ENCODE measurements at regions not wholly inside any gene's neighbourhood (a gene's known extent, or its start where the extent isn't known, plus 50 kb on each side); places are given as distances from the start of the nearest gene placed in this dataset.
A peak's percentile ranks its signal among the peaks of the same experiment; 100 is the strongest.

DNA sequence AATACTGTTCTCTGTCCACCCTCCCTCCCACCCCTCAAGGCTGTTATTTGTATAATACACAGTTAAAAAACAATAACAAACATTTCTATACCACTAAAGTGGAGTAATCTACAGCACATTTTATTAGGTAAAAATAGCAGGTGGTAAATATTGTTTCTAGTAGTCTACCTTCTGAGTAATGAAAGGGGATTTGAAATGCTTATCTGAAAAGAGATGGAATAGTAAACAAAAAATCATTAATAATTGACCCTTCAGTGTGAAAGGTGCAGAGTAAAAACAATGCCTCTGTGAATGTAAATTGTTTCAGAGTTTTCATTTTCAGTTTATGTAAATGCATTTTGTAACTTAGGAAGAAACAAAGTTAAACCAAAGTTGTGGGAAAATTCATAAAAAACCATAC lies 321.2 kb downstream of the SLC16A7 start:
- Mint-ChIP-seq H3K27ac (ENCODE audit: low read depth, unreplicated experiment) (no peak overlapping the region), H3K4me1 (ENCODE audit: insufficient read depth, unreplicated experiment) (no peaks in the 10 kb centered on the region), H3K27me3 (ENCODE audit: insufficient read depth, unreplicated experiment) (no peaks in the 10 kb centered on the region), H3K9me3 (ENCODE audit: unreplicated experiment) (peaks cover 5% of the 10 kb centered on the region), H3K4me3 (ENCODE audit: unreplicated experiment) (no peak overlapping the region), H3K36me3 (ENCODE audit: insufficient read depth, unreplicated experiment) (no peaks in the 10 kb centered on the region)
- ChIA-PET CTCF (interaction anchor here (0.6 kb wide), 1 partner anchor 648 kb away, joined by 3 read pairs; no protein-coding TSS in a partner anchor), POLR2A (interaction anchor here (2.1 kb wide), 1 partner anchor 12 kb away, joined by 12 read pairs; no protein-coding TSS in a partner anchor)
- no TSS peak for BruUV-seq (replicated peaks)
- DNase-seq (ENCODE audit: unreplicated experiment) = no peak
- TF ChIP-seq, protein P1, sequence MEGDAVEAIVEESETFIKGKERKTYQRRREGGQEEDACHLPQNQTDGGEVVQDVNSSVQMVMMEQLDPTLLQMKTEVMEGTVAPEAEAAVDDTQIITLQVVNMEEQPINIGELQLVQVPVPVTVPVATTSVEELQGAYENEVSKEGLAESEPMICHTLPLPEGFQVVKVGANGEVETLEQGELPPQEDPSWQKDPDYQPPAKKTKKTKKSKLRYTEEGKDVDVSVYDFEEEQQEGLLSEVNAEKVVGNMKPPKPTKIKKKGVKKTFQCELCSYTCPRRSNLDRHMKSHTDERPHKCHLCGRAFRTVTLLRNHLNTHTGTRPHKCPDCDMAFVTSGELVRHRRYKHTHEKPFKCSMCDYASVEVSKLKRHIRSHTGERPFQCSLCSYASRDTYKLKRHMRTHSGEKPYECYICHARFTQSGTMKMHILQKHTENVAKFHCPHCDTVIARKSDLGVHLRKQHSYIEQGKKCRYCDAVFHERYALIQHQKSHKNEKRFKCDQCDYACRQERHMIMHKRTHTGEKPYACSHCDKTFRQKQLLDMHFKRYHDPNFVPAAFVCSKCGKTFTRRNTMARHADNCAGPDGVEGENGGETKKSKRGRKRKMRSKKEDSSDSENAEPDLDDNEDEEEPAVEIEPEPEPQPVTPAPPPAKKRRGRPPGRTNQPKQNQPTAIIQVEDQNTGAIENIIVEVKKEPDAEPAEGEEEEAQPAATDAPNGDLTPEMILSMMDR (IDR thresholded peaks at IDR 0.05; ENCODE audit: unreplicated experiment) = no peak
- intact Hi-C loops (cut with micrococcal nuclease) = no loop called here

DNA sequence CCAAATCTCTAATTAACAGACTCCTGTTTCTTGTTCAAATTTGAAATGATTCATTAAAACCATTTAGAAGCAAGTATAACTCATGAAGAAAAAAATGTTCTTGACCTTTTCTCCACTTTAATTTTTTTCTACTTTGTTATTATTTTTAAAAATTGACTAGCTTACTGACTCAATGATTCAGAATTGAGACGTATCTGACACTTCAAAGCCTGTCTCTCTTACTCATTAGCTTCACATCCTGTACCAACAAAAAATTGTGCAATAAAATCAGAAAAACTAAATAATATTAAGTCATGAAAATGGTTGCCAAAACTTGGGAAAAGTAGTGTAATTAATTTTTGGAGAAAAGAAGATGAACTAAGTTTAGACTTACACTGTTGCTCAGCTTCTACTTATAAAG lies 331.2 kb downstream of the SLC16A7 start:
- TF ChIP-seq, protein P1 (IDR thresholded peaks at IDR 0.05; ENCODE audit: unreplicated experiment) = no peak
- Mint-ChIP-seq H3K36me3 (ENCODE audit: insufficient read depth, unreplicated experiment) (peaks cover 10% of the 10 kb centered on the region), H3K4me3 (ENCODE audit: unreplicated experiment) (no peak overlapping the region), H3K27me3 (ENCODE audit: insufficient read depth, unreplicated experiment) (no peaks in the 10 kb centered on the region), H3K4me1 (ENCODE audit: insufficient read depth, unreplicated experiment) (peaks cover 33% of the 10 kb centered on the region), H3K27ac (ENCODE audit: low read depth, unreplicated experiment) (peak overlapping the region; percentile 95), H3K9me3 (ENCODE audit: unreplicated experiment) (peaks cover 11% of the 10 kb centered on the region)
- POLR2A ChIA-PET = interaction anchor here (0.5 to 2.9 kb wide), 3 partner anchors 46 to 1996 kb away, joined by 3 to 15 read pairs (median 3); no protein-coding TSS in a partner anchor
- peak; percentile 41 for DNase-seq (ENCODE audit: unreplicated experiment)
- no TSS peak for BruUV-seq (replicated peaks)
- CTCF ChIA-PET = no interaction called here
- intact Hi-C loops (cut with micrococcal nuclease) = loop anchor here (5.0 kb wide), 1 partner anchor 220 kb away; no protein-coding TSS in a partner anchor

DNA sequence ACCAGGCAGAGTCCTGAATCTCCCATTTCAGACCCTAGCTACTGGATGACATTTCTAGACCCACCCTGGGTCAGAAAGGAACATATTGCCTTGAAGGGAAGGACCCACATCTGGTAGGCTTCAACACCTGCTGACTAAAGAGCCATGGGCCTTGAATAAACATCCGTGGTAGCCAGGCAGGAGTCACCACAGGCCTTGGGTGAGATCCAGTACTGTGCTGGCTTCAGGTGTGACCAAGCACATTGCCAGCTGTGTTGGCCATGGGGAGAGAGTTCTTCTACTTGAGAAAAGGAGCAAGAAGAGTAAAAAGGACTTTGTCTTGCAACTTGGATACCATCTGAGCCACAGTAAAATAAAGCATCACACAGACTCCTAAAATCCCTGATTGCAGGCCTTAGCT lies 332.6 kb downstream of the SLC16A7 start:
- BruUV-seq (replicated peaks) = no TSS peak
- intact Hi-C loops (cut with micrococcal nuclease) = loop anchor here (5.0 kb wide), 1 partner anchor 219 kb away; no protein-coding TSS in a partner anchor
- Mint-ChIP-seq H3K4me3 (ENCODE audit: unreplicated experiment) (peak overlapping the region; percentile 21), H3K9me3 (ENCODE audit: unreplicated experiment) (peaks cover 14% of the 10 kb centered on the region), H3K4me1 (ENCODE audit: insufficient read depth, unreplicated experiment) (peaks cover 33% of the 10 kb centered on the region), H3K27ac (ENCODE audit: low read depth, unreplicated experiment) (peak overlapping the region; percentile 95), H3K27me3 (ENCODE audit: insufficient read depth, unreplicated experiment) (no peaks in the 10 kb centered on the region), H3K36me3 (ENCODE audit: insufficient read depth, unreplicated experiment) (peaks cover 11% of the 10 kb centered on the region)
- CTCF ChIA-PET = interaction anchor here (0.8 kb wide), 1 partner anchor 273 kb away, joined by 4 read pairs; no protein-coding TSS in a partner anchor
- DNase-seq (ENCODE audit: unreplicated experiment) = peak; percentile 56
- TF ChIP-seq, protein P1 (IDR thresholded peaks at IDR 0.05; ENCODE audit: unreplicated experiment) = no peak
- POLR2A ChIA-PET = interaction anchor here (0.8 to 2.9 kb wide), 13 partner anchors 9 to 330 kb away, joined by 3 to 15 read pairs (median 4); no protein-coding TSS in a partner anchor

DNA sequence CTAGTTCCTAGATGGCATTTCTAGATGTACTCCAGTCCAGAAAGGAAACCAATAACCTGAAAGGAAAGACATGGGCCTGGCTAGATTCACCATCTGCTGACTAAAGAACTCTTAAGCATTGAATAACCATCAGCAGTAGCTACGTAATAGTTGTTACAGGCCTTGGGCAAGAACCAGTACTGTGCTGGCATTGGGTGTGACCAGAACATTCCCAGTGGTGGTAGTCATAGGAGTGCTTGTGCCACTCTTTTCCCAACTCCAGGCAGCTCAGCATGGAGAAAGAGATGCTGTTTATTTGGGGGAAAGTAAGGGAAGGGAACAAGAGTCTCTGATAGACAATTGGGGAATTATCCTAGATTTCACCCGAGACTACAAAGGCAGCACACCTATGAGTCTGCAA lies 333.3 kb downstream of the SLC16A7 start:
- peak overlapping the region; percentile 50 for H3K4me3 Mint-ChIP-seq (ENCODE audit: unreplicated experiment)
- intact Hi-C loops (cut with micrococcal nuclease) = loop anchor here (1.0 to 5.0 kb wide), 3 partner anchors 44 to 334 kb away; no protein-coding TSS in a partner anchor
- H3K4me1 Mint-ChIP-seq (ENCODE audit: insufficient read depth, unreplicated experiment) = peaks cover 33% of the 10 kb centered on the region
- H3K9me3 Mint-ChIP-seq (ENCODE audit: unreplicated experiment) = peaks cover 14% of the 10 kb centered on the region
- H3K27ac Mint-ChIP-seq (ENCODE audit: low read depth, unreplicated experiment) = peak overlapping the region; percentile 95
- no peaks in the 10 kb centered on the region for H3K27me3 Mint-ChIP-seq (ENCODE audit: insufficient read depth, unreplicated experiment)
- H3K36me3 Mint-ChIP-seq (ENCODE audit: insufficient read depth, unreplicated experiment) = peaks cover 11% of the 10 kb centered on the region
- CTCF ChIA-PET = interaction anchor here (1.2 kb wide), 1 partner anchor 78 kb away, joined by 3 read pairs; no protein-coding TSS in a partner anchor
- POLR2A ChIA-PET = interaction anchor here (0.5 to 2.9 kb wide), 21 partner anchors 10 to 1934 kb away, joined by 3 to 15 read pairs (median 4); partner anchors contain the start of gene SLC16A7
- peak; percentile 92 for DNase-seq (ENCODE audit: unreplicated experiment)
- no TSS peak for BruUV-seq (replicated peaks)
- TF ChIP-seq, protein P1 (IDR thresholded peaks at IDR 0.05; ENCODE audit: unreplicated experiment) = no peak

Measured in MCF 10A (cell line).